H1 (cell line): ENCODE measurements at regions not wholly inside any gene's neighbourhood (a gene's known extent, or its start where the extent isn't known, plus 50 kb on each side); places are given as distances from the start of the nearest gene placed in this dataset.

Experiments used
- CTCF ChIA-PET: fragments of 300-600 bp; sonication (Branson Sonifier 250); formaldehyde crosslinking; loops from one replicate; lab custom pipeline; 2021; ENCODE audit not compliant: partially characterized antibody; lab: Charles Lee
- POLR2A ChIA-PET: fragments of 300-600 bp; sonication (Branson Sonifier 250); formaldehyde crosslinking; loops from one replicate; lab custom pipeline; 2021; ENCODE audit warnings: inconsistent platforms; ENCODE audit not compliant: partially characterized antibody; lab: Charles Lee
- DNase-seq, 2 experiments: peaks; one replicate each; pipeline versions ENCODE4 v3.0.0 to v3.0.0-alpha.2; 2010 to 2022; ENCODE audit warnings: low spot score in 2 of 2, low read depth in 1 of 2, mixed read lengths in 1 of 2
- FAIRE-seq: peaks from 2 replicates; lab custom pipeline; 2011; peaks lifted over from hg19 to GRCh38; lab: Jason Lieb, UNC
- H2AFZ ChIP-seq: 2 replicates; pipeline ENCODE4 v1.8.1; 2012; ENCODE audit warnings: low read length, inconsistent platforms
- H2AK5ac ChIP-seq: 2 replicates; pipeline ENCODE4 v1.6.1; 2013; ENCODE audit warnings: low read depth, low read length
- H2BK120ac ChIP-seq: replicated peaks from 2 replicates; pipeline ENCODE3; 2013; ENCODE audit warnings: low read depth, low read length, inconsistent platforms
- H2BK12ac ChIP-seq: 2 replicates; pipeline ENCODE4 v1.6.1; 2013; ENCODE audit warnings: low read depth, low read length
- H2BK15ac ChIP-seq: 2 replicates; pipeline ENCODE4 v1.6.1; 2013; ENCODE audit warnings: low read length
- H2BK20ac ChIP-seq: 2 replicates; pipeline ENCODE4 v1.6.1; 2013; ENCODE audit warnings: low read length
- H2BK5ac ChIP-seq: 2 replicates; pipeline ENCODE4 v1.6.1; 2013; ENCODE audit warnings: low read depth, low read length
- H3K14ac ChIP-seq: 2 replicates; pipeline ENCODE4 v1.6.1; 2013; ENCODE audit warnings: inconsistent platforms; ENCODE audit not compliant: insufficient read length
- H3K18ac ChIP-seq: 2 replicates; pipeline ENCODE4 v1.6.1; 2013; ENCODE audit warnings: low read length; ENCODE audit errors: extremely low read depth
- H3K23ac ChIP-seq: 2 replicates; pipeline ENCODE4 v1.6.1; 2013; ENCODE audit warnings: inconsistent platforms; ENCODE audit not compliant: insufficient read length
- H3K23me2 ChIP-seq: 2 replicates; pipeline ENCODE4 v1.6.1; 2013; ENCODE audit warnings: low read depth, low read length
- H3K27ac ChIP-seq: 2 replicates; pipeline ENCODE4 v1.6.1; 2011; ENCODE audit warnings: low read depth, low read length, inconsistent platforms
- H3K27me3 ChIP-seq, 4 experiments: replicated peaks in 1 of 4; 1 replicate in 1 of 4; 2 replicates in 3 of 4; pipeline versions ENCODE4 v1.6.1 to v1.8.1; 2011 to 2013; ENCODE audit warnings: low read length in 3 of 4, mild to moderate bottlenecking in 3 of 4, inconsistent platforms in 2 of 4, mixed read lengths in 2 of 4, moderate library complexity in 1 of 4; ENCODE audit not compliant: control insufficient read depth in 3 of 4, insufficient read depth in 3 of 4; ENCODE audit errors: extremely low read depth in 1 of 4
- H3K36me3 ChIP-seq, 4 experiments: 2 replicates each; pipeline versions ENCODE4 v1.6.1 to v1.8.1; 2011 to 2013; ENCODE audit warnings: mild to moderate bottlenecking in 4 of 4, low read length in 3 of 4, moderate library complexity in 2 of 4, control low read depth in 1 of 4, inconsistent platforms in 1 of 4; ENCODE audit not compliant: insufficient read depth in 4 of 4, control insufficient read depth in 2 of 4
- H3K4ac ChIP-seq: replicated peaks from 2 replicates; pipeline ENCODE3; 2013; ENCODE audit warnings: low read length, low read depth, mixed read lengths, inconsistent platforms; ENCODE audit not compliant: insufficient read length
- H3K4me1 ChIP-seq, 4 experiments: replicated peaks in 1 of 4; 1 replicate in 1 of 4; 2 replicates in 3 of 4; pipeline versions ENCODE4 v1.6.1 to v1.8.1; 2011 to 2013; ENCODE audit warnings: low read length in 3 of 4, inconsistent platforms in 2 of 4, mixed read lengths in 1 of 4; ENCODE audit not compliant: insufficient read depth in 4 of 4, control insufficient read depth in 3 of 4
- H3K4me2 ChIP-seq, 2 experiments: 2 replicates each; pipeline versions ENCODE4 v1.6.1 to v1.8.1; 2011 to 2013; ENCODE audit warnings: low read depth in 2 of 2, low read length in 2 of 2, control low read depth in 1 of 2, inconsistent platforms in 1 of 2, mild to moderate bottlenecking in 1 of 2; ENCODE audit not compliant: insufficient read depth in 1 of 2
- H3K4me3 ChIP-seq, 4 experiments: fragments of 200-600, 300-600 bp in 1 of 4; sonication (generic), shearing (Covaris generic), sonication (Bioruptor Twin) in 1 of 4; 2 replicates each; pipeline versions ENCODE4 v1.5.1 to v1.8.1; 2011 to 2016; ENCODE audit warnings: low read length in 4 of 4, low read depth in 3 of 4, control low read depth in 2 of 4, inconsistent platforms in 2 of 4, mild to moderate bottlenecking in 2 of 4, mixed read lengths in 1 of 4, moderate library complexity in 1 of 4; ENCODE audit not compliant: insufficient read depth in 2 of 4; ENCODE audit errors: extremely low read depth in 1 of 4
- H3K56ac ChIP-seq: replicated peaks from 2 replicates; pipeline ENCODE3; 2013; ENCODE audit warnings: low read depth, mild to moderate bottlenecking, mixed read lengths, low read length, inconsistent platforms; ENCODE audit not compliant: insufficient read length
- H3K79me1 ChIP-seq: 2 replicates; pipeline ENCODE4 v1.6.1; 2013; ENCODE audit warnings: low read depth, low read length, control low read depth
- H3K79me2 ChIP-seq, 2 experiments: 2 replicates each; pipeline versions ENCODE4 v1.6.1 to v1.8.1; 2012 to 2013; ENCODE audit warnings: low read length in 2 of 2, mild to moderate bottlenecking in 2 of 2, inconsistent platforms in 1 of 2; ENCODE audit not compliant: insufficient read depth in 2 of 2, control insufficient read depth in 1 of 2
- H3K9ac ChIP-seq, 4 experiments: replicated peaks in 1 of 4; 1 replicate in 1 of 4; 2 replicates in 3 of 4; pipeline versions ENCODE4 v1.6.1 to v1.8.1; 2011 to 2013; ENCODE audit warnings: low read depth in 3 of 4, low read length in 3 of 4, control low read depth in 2 of 4, mild to moderate bottlenecking in 2 of 4, moderate library complexity in 2 of 4, inconsistent platforms in 1 of 4; ENCODE audit errors: extremely low read depth in 1 of 4
- H3K9me3 ChIP-seq, 2 experiments: 2 replicates each; pipeline versions ENCODE4 v1.6.1 to v1.8.1; 2012 to 2013; ENCODE audit warnings: mild to moderate bottlenecking in 2 of 2, moderate library complexity in 2 of 2, control low read depth in 1 of 2, inconsistent platforms in 1 of 2, low read depth in 1 of 2, low read length in 1 of 2, mixed read lengths in 1 of 2; ENCODE audit not compliant: insufficient read depth in 2 of 2
- H4K20me1 ChIP-seq, 2 experiments: replicated peaks in 1 of 2; 2 replicates each; pipeline versions ENCODE3 to v1.8.1; 2011 to 2013; ENCODE audit warnings: inconsistent platforms in 2 of 2, low read length in 2 of 2, mild to moderate bottlenecking in 1 of 2; ENCODE audit not compliant: insufficient read depth in 2 of 2, control insufficient read depth in 1 of 2
- H4K5ac ChIP-seq: 2 replicates; pipeline ENCODE4 v1.6.1; 2013; ENCODE audit warnings: low read length, low read depth, mixed read lengths, inconsistent platforms; ENCODE audit not compliant: insufficient read length
- H4K8ac ChIP-seq: 2 replicates; pipeline ENCODE4 v1.8.0; 2013; ENCODE audit warnings: mild to moderate bottlenecking, moderate library complexity, low read length, inconsistent platforms; ENCODE audit not compliant: insufficient read depth; ENCODE audit errors: extremely low read depth
- H4K91ac ChIP-seq: replicated peaks from 2 replicates; pipeline ENCODE3; 2013; ENCODE audit warnings: low read length, mixed read lengths, inconsistent platforms; ENCODE audit not compliant: insufficient read length
- ASH2L ChIP-seq: fragments of 200-600, 300-600 bp; sonication (generic); IDR thresholded peaks from one replicate; pipeline ENCODE4 v1.7.1; 2017; ENCODE audit warnings: low read length
- BACH1 ChIP-seq: IDR thresholded peaks from 2 replicates; pipeline ENCODE4 v1.6.1; 2012; ENCODE audit warnings: low read length, improper control_type of control experiment
- CTCF ChIP-seq, 3 experiments: IDR thresholded peaks; 1 replicate in 2 of 3; 2 replicates in 1 of 3; pipeline versions ENCODE4 v1.5.1 to v1.6.1; 2011; ENCODE audit warnings: low read length in 3 of 3, mild to moderate bottlenecking in 3 of 3, inconsistent platforms in 2 of 3, low read depth in 1 of 3, moderate library complexity in 1 of 3; ENCODE audit not compliant: insufficient read depth in 1 of 3; ENCODE audit errors: control extremely low read depth in 1 of 3
- KDM5A ChIP-seq: fragments of 200-600 bp; IDR thresholded peaks from 2 replicates; pipeline ENCODE4 v1.7.1; 2012; ENCODE audit warnings: mild to moderate bottlenecking, low read length, inconsistent platforms, mixed read lengths
- MAX ChIP-seq: IDR thresholded peaks from 2 replicates; pipeline ENCODE4 v1.6.1; 2012; ENCODE audit warnings: inconsistent platforms
- RNF2 ChIP-seq: fragments of 200-900, 300-1000 bp; sonication (generic); IDR thresholded peaks from 2 replicates; pipeline ENCODE4 v1.7.1; 2016; ENCODE audit warnings: borderline replicate concordance, low read depth, mild to moderate bottlenecking, antibody characterized with exemption, low read length; ENCODE audit not compliant: poor library complexity, severe bottlenecking; ENCODE audit errors: missing control alignments
- TAF1 ChIP-seq: IDR thresholded peaks from 2 replicates; pipeline ENCODE4 v1.6.1; 2011; ENCODE audit warnings: mild to moderate bottlenecking, low read depth, low read length
- TAF7 ChIP-seq: optimal IDR thresholded peaks from 2 replicates; pipeline ENCODE3; 2011; ENCODE audit warnings: low read depth, mild to moderate bottlenecking, inconsistent platforms, low read length, moderate library complexity, borderline replicate concordance
- whole genome bisulfite sequencing, 2 experiments: shearing (Covaris generic) in 1 of 2; methylation state at CpG; one replicate each; pipeline versions ENCODE4 v1.1.6 to v1.1.7; 2013 to 2015; ENCODE audit warnings: low lambda C conversion rate in 2 of 2, mixed read lengths in 2 of 2, inconsistent platforms in 1 of 2, low coverage in 1 of 2, missing lambda C conversion rate in 1 of 2; ENCODE audit not compliant: insufficient replicate concordance in 2 of 2, insufficient coverage in 1 of 2, insufficient read length in 1 of 2; ENCODE audit errors: extremely low coverage in 1 of 2, missing lambda C conversion rate in 1 of 2; 5-methylcytosine and 5-hydroxymethylcytosine counted together

GRCh38 chr20:22691369-22692118, 107.2 kb upstream of the FOXA2 start:
- H3K79me2 ChIP-seq: no peaks in the 10 kb centered on the region
- no peak overlapping the region for H2AK5ac ChIP-seq
- DNase-seq (peak; percentile 58 to 84), FAIRE-seq (peak; percentile 86)
- H3K56ac ChIP-seq: no peak overlapping the region
- CTCF ChIA-PET: interaction anchor here (0.6 to 5.7 kb wide), 79 partner anchors 8 to 1076 kb away, joined by 3 to 48 read pairs (median 4); no protein-coding TSS in a partner anchor
- H3K36me3 ChIP-seq: no peaks in the 10 kb centered on the region
- H3K4ac ChIP-seq: no peak overlapping the region
- 0 out of 2 replicates have a peak overlapping the region, but pooled peaks have one; percentile 5 for H2BK12ac ChIP-seq
- H3K4me2 ChIP-seq: peak overlapping the region in 1 of 2 experiments; percentile 39; a peak in 2 of 4 replicates
- H2BK20ac ChIP-seq: peak overlapping the region; percentile 34; the same call in 1 of the 2 replicates
- H2BK120ac ChIP-seq: no peak overlapping the region
- peak overlapping the region; percentile 36 for H4K91ac ChIP-seq
- H3K23me2 ChIP-seq: no peaks in the 10 kb centered on the region
- H3K27ac ChIP-seq: no peak overlapping the region
- H3K9me3 ChIP-seq: peaks cover 0 to 4% of the 10 kb centered on the region in 2 experiments; a peak in 2 of 4 replicates
- no peak overlapping the region for H3K4me3 ChIP-seq
- WGBS, 2 experiments: 35% methylated on average over 25 of the region's 25 CpGs; no CpG with 5 or more reads in 1 of the 2 experiments
- H3K14ac ChIP-seq: no peak overlapping the region
- H3K79me1 ChIP-seq: no peaks in the 10 kb centered on the region
- H3K23ac ChIP-seq: no peak overlapping the region
- peaks cover 0 to 2% (median 0%) of the 10 kb centered on the region in 4 experiments; a peak in 1 of 7 replicates for H3K4me1 ChIP-seq
- H2BK15ac ChIP-seq: no peak overlapping the region
- POLR2A ChIA-PET: interaction anchor here (0.6 kb wide), 1 partner anchor 222 kb away, joined by 4 read pairs; no protein-coding TSS in a partner anchor
- peak overlapping the region; percentile 99 for H2AFZ ChIP-seq
- H4K8ac ChIP-seq: peak overlapping the region; percentile 72; the same call in 1 of the 2 replicates
- H3K27me3 ChIP-seq: no peaks in the 10 kb centered on the region; a peak in 2 of 7 replicates
- H4K5ac ChIP-seq: peak overlapping the region; percentile 10
- no peak overlapping the region for H2BK5ac ChIP-seq
- no peak overlapping the region for H3K9ac ChIP-seq
- 0 out of 2 replicates have a peak overlapping the region, but pooled peaks have one; percentile 48 for H3K18ac ChIP-seq
- no peaks in the 10 kb centered on the region for H4K20me1 ChIP-seq
- TF ChIP-seq KDM5A (no peak), BACH1 (no peak), TAF7 (peak; percentile 40), MAX (0 out of 2 replicates have a peak, but pooled peaks have one; percentile 13), TAF1 (no peak), ASH2L (peak; percentile 25), RNF2 (no peak), CTCF (IDR thresholded peaks at IDR 0.05; ENCODE audit: control extremely low read depth in 1 of 3, insufficient read depth in 1 of 3, low read depth in 1 of 3, low read length in 3 of 3) (peak; percentile 77 to 90 (median 89))
